Left lung (tissue), 4 donors: ENCODE measurements at regions not wholly inside any gene's neighbourhood (a gene's known extent, or its start where the extent isn't known, plus 50 kb on each side); places are given as distances from the start of the nearest gene placed in this dataset.

ENCODE experiments used
- ATAC-seq: fragments of 200-7000 bp; cut with Tn5 transposase; one replicate; pipeline ENCODE4 v1.9.1; 2020; ENCODE audit warnings: moderate library complexity
- DNase-seq, 4 donors: peaks; one replicate each; pipeline ENCODE4 v3.0.0-alpha.2; 2013 to 2020
- H3K27ac ChIP-seq, 2 donors: fragments of 200-600 bp; sonication (generic) in 1 of 2; one replicate each; pipeline versions ENCODE4 v1.5.0 to v1.8.0; 2020 to 2021
- H3K27me3 ChIP-seq, 2 donors: fragments of 200-600 bp; sonication (generic) in 1 of 2; one replicate each; pipeline versions ENCODE4 v1.5.0 to v1.8.0; 2020 to 2021
- H3K36me3 ChIP-seq, 2 donors: fragments of 200-600 bp; sonication (generic) in 1 of 2; one replicate each; pipeline versions ENCODE4 v1.5.0 to v1.8.0; 2020 to 2021
- H3K4me1 ChIP-seq, 2 donors: fragments of 200-600 bp; one replicate each; pipeline ENCODE4 v1.8.0; 2021
- H3K4me3 ChIP-seq, 2 donors: fragments of 200-600 bp; sonication (generic) in 1 of 2; one replicate each; pipeline versions ENCODE4 v1.5.0 to v1.8.0; 2020 to 2021; ENCODE audit warnings: mild to moderate bottlenecking in 1 of 2
- H3K9me3 ChIP-seq, 2 donors: fragments of 200-600 bp; sonication (generic) in 1 of 2; one replicate each; pipeline versions ENCODE4 v1.5.0 to v1.8.0; 2020 to 2021
- intact Hi-C, 2 donors: fragments of 100-400 bp; cut with DNase I; formaldehyde crosslinking; loops; one replicate each; pipeline versions ENCODE4 v1.11.2 to v1.14.2; 2022
- TF ChIP-seq, protein P1 (sequence below), 2 donors: fragments of 200-600 bp; sonication (generic) in 1 of 2; IDR thresholded peaks; one replicate each; pipeline versions ENCODE4 v1.5.0 to v1.8.0; 2021; ENCODE audit warnings: antibody characterized with exemption in 2 of 2
- donor health status: DM: no; HTN: yes; CAD: no.
- donor health status: DM: no; HTN: no; CAD: no.

DNA sequence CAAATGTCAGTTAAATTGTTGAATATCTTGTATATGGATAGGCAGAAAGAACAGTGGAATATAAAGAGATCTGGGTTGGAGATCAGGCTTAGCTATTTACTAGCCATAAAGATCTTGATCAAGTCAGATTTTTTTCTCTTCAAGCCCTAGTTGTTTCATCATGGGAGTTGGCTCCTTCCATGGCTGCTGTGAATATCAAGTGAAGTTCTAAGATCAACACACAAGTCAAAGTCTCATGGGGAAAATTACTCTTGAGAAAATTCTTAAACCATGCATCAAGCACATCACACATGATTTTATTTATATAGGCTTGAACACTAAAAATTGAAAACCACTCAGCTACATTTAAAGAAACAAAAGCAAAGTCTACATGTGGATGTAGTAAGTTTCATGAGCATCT lies 79.8 kb downstream of the C1D start:
- DNase-seq (no peak), ATAC-seq (no peak)
- intact Hi-C loops = no loop called here
- Histone ChIP-seq H3K4me1 (no peaks in the 10 kb centered on the region), H3K27me3 (no peaks in the 10 kb centered on the region), H3K36me3 (no peaks in the 10 kb centered on the region), H3K27ac (no peak overlapping the region), H3K4me3 (no peak overlapping the region), H3K9me3 (peaks cover 0 to 8% of the 10 kb centered on the region in 2 donors)
- TF ChIP-seq, protein P1, sequence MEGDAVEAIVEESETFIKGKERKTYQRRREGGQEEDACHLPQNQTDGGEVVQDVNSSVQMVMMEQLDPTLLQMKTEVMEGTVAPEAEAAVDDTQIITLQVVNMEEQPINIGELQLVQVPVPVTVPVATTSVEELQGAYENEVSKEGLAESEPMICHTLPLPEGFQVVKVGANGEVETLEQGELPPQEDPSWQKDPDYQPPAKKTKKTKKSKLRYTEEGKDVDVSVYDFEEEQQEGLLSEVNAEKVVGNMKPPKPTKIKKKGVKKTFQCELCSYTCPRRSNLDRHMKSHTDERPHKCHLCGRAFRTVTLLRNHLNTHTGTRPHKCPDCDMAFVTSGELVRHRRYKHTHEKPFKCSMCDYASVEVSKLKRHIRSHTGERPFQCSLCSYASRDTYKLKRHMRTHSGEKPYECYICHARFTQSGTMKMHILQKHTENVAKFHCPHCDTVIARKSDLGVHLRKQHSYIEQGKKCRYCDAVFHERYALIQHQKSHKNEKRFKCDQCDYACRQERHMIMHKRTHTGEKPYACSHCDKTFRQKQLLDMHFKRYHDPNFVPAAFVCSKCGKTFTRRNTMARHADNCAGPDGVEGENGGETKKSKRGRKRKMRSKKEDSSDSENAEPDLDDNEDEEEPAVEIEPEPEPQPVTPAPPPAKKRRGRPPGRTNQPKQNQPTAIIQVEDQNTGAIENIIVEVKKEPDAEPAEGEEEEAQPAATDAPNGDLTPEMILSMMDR (IDR thresholded peaks at IDR 0.05) = no peak

DNA sequence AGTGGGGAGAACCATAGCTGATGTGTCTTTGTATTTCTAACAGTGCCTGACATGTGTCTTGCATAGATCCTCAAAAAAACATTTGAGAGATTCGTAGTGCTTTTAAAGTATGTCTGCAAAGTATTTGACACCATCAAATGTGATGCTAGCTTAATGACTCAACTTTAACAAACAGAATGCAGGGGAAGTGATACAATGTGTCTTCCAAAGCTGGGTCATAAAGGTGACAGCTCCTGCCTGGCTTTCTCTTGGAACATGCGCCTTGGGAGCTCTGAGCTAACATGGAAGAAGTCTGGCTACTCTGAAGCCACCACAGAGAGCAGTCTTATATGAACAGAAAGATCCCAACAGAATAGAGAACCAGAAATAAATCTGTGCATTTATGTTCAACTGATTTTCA lies 78.2 kb downstream of the C1D start:
- ATAC-seq (no peak), DNase-seq (no peak)
- TF ChIP-seq, protein P1 (IDR thresholded peaks at IDR 0.05) = no peak
- no peak overlapping the region for H3K27ac ChIP-seq
- H3K4me1 ChIP-seq = no peaks in the 10 kb centered on the region
- peaks cover 0 to 8% of the 10 kb centered on the region in 2 donors for H3K9me3 ChIP-seq
- H3K4me3 ChIP-seq = no peak overlapping the region
- H3K27me3 ChIP-seq = no peaks in the 10 kb centered on the region
- no peaks in the 10 kb centered on the region for H3K36me3 ChIP-seq
- intact Hi-C loops = no loop called here

DNA sequence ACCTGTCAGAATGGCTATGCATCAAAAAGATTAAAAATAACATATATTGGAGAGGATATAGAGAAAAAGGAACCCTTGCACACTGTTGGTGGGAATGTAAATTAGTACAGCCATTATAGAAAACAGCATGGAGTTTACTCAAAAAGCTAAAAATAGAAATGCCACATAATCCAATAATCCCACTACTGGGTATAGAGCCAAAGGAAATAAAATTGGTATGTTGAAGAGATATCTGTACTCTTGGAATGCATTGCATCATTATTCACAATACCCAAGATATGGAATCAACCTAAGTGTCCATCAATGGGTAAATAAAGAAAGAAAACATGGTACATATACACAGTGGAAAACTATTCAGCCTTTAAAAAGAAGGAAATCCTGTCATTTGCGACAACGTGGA lies 77.2 kb downstream of the C1D start:
- intact Hi-C loops = no loop called here
- no peak for ATAC-seq
- TF ChIP-seq, protein P1 (IDR thresholded peaks at IDR 0.05) = no peak

DNA sequence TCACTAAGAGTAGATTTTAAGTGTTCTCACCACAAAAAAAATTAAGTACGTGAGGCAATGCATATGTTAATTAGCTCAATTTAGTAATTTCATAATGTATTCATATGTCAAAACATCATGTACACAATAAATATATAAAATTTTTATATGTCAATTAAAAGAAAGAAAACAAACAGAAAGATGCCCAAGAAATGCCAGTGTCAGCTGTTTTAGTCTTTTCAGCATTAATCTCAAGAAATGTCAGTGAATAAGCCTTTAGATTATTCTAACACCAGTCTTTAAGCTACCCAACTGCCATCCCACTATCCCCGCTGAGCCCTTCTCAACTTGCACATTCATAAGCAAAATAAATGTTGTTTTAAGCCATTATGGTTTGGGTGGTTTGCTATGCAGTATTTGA lies 76.5 kb downstream of the C1D start:
- Histone ChIP-seq H3K4me1 (no peaks in the 10 kb centered on the region), H3K9me3 (no peaks in the 10 kb centered on the region), H3K4me3 (no peak overlapping the region), H3K27ac (no peak overlapping the region), H3K27me3 (no peaks in the 10 kb centered on the region), H3K36me3 (no peaks in the 10 kb centered on the region)
- intact Hi-C loops = no loop called here
- TF ChIP-seq, protein P1 (IDR thresholded peaks at IDR 0.05) = no peak
- no peak for ATAC-seq
- no peak for DNase-seq

More for the DNA sequence above, 77.2 kb downstream of the C1D start:
- Histone ChIP-seq H3K27me3 (no peaks in the 10 kb centered on the region), H3K36me3 (no peaks in the 10 kb centered on the region), H3K4me3 (no peak overlapping the region), H3K4me1 (no peaks in the 10 kb centered on the region), H3K9me3 (peaks cover 0 to 2% of the 10 kb centered on the region in 2 donors), H3K27ac (no peak overlapping the region)
- DNase-seq = no peak
